T47D (cell line): ENCODE measurements at regions not wholly inside any gene's neighbourhood (a gene's known extent, or its start where the extent isn't known, plus 50 kb on each side); places are given as distances from the start of the nearest gene placed in this dataset.

Experiments used
- DNase-seq, 2 experiments: peaks; one replicate each; pipeline versions ENCODE4 v3.0.0 to v3.0.0-alpha.2; 2011 to 2012; ENCODE audit warnings: low read depth in 1 of 2, low spot score in 1 of 2
- JUND ChIP-seq: IDR thresholded peaks from 2 replicates; pipeline ENCODE4 v1.6.1; 2012; ENCODE audit warnings: low read depth
- in situ Hi-C: cut with HindIII; loops from 2 replicates; pipeline ENCODE4 v1.10.0; 2016; ENCODE audit warnings: low sequenced_read_pairs, low pct_unique_long_range_greater_than_20kb

DNA sequence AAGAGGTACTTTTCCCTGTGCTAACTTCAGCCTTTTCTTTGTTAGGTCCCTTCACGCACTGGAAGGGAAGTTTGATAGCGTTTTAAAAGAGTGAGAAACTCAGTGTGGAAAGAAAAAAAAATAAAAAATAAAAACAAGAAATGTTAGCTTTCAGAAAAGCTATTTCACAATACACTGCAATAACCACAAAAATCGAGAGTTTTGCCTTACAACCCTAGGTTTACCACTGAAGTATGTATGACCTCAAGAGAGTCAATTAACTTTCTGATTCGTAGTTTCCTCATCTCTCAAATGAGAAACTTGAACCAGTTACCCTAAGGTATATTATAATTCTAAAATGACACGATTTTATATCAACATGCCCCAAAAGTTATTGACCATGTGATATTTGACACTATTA is 93.9 kb upstream of the JADE1 start:
- no peak for DNase-seq
- in situ Hi-C loops, result no loop called here

DNA sequence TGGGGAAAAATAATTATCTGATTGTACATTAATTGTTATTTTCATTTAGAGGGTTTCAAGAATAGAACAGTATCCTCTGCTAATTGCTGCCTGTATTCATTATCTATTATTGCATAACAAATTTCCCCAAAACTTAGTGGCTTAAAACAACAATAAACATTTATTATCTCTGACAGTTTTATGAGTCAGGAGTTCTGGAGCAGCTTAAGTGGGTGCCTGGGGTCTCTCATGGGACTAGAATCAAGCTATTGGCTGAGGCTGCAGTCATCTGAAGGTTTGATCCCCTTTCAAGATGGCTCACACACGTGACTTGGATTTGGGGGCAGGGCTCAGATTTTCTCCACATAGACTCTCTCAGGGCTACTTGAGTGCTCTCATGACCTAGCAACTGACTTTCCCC is 98.1 kb upstream of the JADE1 start:
- DNase-seq, result no peak
- in situ Hi-C loops, result no loop called here
- TF ChIP-seq JUND, result no peak

More for the DNA sequence above, 93.9 kb upstream of the JADE1 start:
- TF ChIP-seq JUND, result no peak

DNA sequence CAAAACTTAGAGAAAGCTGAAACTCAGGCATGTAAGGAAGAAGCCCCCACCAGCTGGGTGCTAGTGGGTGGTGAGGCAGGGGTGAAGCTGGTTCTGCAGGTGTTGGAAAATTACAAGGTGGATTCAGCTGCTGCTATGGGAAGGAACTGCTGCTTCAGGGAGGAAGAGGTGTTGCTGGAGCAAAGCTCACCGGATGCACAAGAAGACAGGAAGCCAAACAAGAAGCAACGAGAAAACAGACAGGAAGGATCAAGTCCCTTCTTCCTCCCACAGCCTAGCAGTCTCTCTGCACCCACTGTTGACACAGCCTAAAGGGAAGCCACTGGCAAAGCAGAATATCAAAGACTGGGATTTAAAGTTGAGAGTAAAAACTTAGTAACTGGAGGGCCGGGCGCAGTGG is 100.2 kb upstream of the JADE1 start:
- no peak for DNase-seq
- no peak for TF ChIP-seq JUND
- in situ Hi-C loops, result no loop called here

DNA sequence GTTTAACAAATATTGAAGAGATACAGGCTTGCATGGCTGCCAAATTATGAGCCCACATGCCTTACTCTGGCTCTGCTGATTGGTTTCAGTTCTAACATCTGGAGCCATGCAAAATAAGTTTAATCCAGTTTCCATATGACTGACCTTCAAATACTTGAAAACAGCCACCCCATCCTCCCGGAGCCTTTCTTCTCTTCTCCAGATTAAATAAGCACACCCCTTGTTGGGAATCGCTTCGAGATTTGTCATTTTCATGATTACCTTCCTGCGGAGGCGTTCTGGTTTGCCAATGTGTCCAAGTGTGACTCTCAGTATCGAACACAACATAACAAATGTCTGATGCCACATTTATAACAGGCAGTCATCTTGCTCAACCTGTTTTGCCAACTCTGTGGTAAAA is 101.6 kb upstream of the JADE1 start:
- peak in 1 of 2 experiments; percentile 20 for DNase-seq
- no peak for TF ChIP-seq JUND
- in situ Hi-C loops, result no loop called here

DNA sequence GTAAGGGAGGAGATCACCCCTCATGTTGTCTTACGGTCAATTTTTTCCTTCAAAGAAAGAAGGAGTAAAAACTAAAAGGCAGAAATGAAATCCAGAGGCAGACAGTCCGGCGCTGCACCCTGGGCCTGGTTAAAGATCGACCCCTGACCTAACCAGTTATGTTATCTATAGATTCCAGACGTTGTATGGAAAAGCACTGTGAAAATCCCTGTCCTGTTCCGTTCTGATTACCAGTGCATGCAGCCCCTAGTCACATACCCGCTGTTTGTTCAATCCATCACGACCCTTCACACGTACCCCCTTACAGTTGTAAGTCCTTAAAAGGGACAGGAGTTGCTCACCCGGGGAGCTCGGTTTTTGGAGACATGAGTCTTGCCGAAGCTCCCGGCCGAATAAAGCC is 105.6 kb upstream of the JADE1 start:
- no peak for DNase-seq
- in situ Hi-C loops, result no loop called here
- TF ChIP-seq JUND, result no peak

DNA sequence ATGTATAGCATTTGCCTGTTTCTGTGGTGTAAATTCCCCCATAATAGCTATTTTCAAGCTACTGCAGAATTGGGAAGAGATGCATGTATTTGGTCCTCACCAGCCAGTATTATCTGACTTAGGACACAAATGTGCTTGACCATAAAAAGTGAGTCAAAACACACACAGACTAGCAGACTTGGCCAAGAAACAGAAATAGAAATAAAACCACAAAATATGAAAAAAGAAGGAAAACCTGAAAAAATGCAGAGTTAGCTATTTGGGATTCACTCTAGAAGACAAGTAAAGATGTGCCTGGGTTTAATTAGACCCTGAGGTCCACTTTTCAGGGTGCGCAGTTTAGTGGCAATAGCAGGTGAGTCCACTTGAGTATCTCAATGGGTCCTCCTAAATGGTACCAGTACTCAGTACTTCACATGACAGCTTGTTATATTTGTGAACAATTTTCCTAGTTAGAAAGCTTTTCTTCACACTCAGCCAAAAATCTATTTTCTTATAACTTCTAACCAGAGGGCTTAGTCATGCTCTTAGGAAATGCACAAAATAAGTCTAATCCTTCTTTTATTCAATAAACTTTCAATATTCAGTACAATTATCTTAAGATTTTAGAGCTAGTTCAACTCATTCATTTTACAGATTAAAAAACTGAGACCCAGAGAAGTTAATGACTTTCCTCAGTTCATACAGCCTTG is 108.7 kb upstream of the JADE1 start:
- in situ Hi-C loops, result no loop called here
- DNase-seq, result no peak
- no peak for TF ChIP-seq JUND

DNA sequence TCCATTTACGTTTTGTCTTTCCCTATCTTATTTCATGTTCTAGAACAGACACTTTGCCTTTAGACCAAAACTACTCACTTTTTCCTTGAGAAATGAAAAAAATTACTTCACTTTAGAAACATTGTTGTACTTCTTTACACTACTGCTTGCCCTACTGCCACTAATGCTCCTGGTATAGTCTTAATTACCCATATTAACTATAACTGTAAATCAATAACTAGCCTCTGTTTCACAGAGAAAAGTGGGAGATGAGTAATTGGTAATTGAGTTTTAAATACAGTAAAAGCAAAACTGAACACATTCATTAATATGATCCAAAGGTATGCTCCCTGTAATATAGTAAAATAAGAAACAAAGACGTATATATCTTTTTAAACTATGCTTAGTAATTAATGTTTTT is 111.1 kb upstream of the JADE1 start:
- in situ Hi-C loops, result no loop called here
- no peak for TF ChIP-seq JUND
- no peak for DNase-seq

DNA sequence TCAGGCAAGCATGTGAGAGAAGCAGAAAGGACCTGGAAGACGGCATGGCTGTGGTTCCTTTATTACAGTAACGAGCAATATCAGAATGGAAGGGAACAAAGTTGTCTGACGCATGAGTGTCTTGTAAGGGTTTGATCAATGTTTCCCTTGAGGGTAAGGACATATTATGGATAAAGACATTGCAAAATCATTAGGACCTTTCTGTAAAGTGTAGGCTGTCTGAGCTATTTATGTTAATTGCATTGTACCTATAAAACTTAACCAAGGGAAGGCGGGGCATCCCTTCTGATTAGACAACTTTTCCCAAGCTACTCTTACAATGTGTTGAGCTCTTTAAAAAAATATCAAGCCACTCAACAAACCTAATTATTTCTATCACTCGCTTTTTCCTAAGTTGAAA is 112.2 kb upstream of the JADE1 start:
- no peak for TF ChIP-seq JUND
- in situ Hi-C loops, result no loop called here
- DNase-seq, result no peak

DNA sequence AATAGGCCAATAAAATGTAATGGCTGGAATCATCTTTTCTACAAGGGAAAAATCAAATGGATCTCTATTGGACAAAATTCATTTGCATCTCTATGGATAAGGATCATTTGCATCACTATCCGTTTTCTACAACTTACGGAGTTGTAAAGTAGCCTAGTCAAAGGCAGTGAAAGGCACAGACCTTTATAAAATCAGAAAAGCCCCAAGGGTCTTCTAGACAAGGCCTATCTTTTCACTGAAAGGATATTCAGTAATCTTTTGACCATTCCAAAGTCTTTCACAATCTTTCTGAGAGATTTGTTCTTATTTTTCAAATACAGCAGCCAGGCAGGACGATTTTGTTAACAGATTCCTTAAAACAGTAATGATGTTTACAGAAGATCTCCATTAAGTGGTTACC is 119.5 kb upstream of the JADE1 start:
- in situ Hi-C loops, result no loop called here
- no peak for DNase-seq
- TF ChIP-seq JUND, result no peak

DNA sequence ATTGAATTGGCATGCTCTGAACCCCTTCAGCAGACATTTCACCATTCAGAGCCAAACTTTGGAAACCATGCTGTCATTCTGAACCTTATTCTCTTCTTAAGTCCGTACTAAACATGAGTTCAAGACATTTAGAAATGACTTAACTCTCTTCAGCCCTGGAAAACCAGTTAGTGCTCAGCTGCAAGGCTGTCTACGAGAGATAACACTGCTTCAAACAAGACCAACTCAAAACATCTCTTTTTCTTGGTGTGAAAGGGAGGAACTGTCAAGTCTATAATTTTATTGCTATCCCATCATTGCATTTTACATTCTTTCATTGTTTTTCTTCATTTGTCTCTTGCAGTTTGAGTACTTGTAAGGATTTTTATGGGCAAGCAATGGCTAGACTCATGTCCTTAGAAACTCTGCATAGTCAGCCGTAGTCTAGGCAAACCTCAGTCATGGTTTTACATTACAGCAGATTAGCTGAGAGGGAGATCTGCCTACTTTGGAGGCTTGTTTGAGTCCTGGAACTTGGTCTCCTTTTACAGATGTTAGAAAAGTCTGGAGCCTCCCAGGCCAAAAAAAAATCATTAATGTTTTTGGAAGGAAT is 120.6 kb upstream of the JADE1 start:
- no peak for DNase-seq
- TF ChIP-seq JUND, result no peak
- in situ Hi-C loops, result no loop called here

DNA sequence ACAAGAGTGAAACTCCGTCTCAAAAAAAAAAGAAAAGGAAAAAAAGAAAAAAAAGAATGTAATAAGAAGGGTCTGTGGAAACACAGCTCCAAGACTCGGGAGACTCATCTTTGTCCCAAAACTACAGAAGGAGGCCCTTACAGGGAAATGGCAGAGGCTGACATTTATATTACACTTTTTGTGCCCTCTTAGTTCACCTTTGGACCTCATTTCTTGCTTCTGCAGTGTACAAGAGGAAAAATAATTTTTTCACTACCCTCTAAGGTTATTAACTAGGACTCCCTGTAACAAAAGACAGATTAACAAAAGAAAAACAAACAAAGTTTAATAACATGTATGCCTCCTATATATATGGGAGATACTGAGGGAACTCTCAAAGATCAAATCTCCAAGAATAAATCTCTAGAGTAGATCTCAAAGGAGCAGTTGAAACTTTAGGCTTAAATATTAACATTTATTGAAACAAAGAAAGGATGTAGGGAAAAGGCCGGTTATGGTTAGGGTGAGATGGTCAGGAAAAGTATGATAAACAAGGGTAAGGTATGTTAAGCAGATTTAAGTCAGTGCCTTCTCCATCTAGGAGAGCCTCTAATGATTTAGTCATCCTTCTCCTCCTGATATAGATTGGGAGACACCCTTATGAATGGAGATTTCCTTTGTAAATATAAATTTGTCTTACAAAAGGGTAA is 121.3 kb upstream of the JADE1 start:
- TF ChIP-seq JUND, result no peak
- in situ Hi-C loops, result no loop called here
- no peak for DNase-seq

DNA sequence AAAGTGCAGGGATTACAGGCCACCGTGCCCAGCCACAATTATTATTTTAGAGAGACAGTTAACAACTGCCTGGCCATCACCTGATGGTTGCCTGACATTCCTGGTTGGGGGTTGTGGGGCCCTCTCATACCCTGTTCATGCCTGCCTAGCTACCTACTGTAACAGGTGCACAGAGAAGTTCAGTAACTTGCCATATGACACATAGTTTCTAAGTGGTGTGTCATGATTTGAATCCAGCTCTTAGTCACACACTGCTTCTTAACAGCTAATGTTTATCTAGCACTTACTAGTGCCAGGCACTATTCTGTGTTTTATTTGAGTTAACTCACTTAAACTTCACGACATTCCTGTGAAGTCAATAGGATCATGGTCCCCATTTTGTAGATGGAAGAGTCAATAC is 122.7 kb upstream of the JADE1 start:
- no peak for TF ChIP-seq JUND
- no peak for DNase-seq
- in situ Hi-C loops, result no loop called here

DNA sequence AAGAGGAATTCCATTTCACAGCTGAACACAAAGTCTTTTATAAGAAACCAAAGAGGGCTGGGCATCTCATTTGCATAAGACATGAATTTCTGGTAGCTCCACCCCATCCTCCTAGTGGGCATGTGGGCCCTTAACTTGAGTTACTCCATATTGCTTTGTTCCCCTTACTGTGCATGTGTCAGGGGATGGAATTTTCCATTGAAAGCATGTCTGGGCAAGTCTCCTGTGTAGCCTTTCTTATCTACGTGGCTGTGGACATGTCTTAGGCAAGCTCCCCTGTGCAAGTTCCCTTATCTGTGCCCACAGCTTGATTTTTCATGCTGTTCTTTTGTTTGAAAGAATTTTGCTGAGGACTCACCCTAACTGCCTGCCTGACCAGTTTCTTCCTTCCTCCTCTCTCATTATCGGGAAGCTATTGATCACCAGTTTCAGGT is 123.5 kb upstream of the JADE1 start:
- no peak for TF ChIP-seq JUND
- in situ Hi-C loops, result no loop called here
- DNase-seq, result no peak
